GM19025 (cell line): ENCODE measurements at regions not wholly inside any gene's neighbourhood (a gene's known extent, or its start where the extent isn't known, plus 50 kb on each side); places are given as distances from the start of the nearest gene placed in this dataset.
A peak's percentile ranks its signal among the peaks of the same experiment; 100 is the strongest.
"Not testable (repeated sequence)": the region's sequence is repeated elsewhere in the genome, so short reads cannot be mapped to it uniquely, and the experiment has no call there.

Experiments used
- ATAC-seq: cut with Tn5 transposase; IDR thresholded peaks from one replicate; pipeline ENCODE4 v1.9.1; 2021; ENCODE audit warnings: mild to moderate bottlenecking, low read depth, moderate library complexity; ENCODE audit not compliant: unreplicated experiment

DNA sequence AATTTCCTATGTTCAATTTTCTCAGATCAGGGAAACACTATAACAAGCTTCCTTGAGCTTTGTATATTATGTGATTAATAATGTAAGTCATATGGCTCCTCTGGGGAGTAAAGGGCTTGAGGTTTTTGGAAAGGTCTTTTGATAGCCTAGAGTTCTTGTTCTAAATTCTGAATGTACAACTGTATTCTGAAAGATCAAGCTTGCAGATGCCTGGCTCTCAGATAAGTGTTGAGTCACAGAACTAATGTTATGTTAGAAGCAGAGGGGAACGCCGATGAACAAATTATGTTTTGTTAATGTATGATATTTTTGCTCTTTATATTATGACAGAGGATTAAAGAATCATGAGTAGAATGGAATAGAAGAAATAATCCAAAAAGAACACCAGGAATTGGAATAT is 170.1 kb downstream of the RPRM start:
- no peak for ATAC-seq

DNA sequence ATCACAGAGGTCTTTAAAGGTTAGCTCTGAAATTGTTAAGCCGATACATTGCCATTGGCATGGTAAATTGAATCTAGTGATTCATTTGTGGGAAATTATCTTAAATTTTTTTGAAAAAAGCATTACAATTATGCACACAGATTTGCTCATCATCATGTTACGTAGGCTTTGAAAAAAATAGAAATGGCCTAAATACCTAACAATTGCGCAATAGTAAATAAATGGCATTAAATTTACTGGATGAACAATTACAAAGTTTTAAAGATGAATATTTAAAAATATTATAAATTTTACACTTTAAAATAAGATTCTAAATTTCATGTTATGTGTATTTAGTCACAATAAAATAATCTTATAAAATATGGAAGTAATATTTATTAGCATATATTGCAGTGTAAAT is 171.3 kb downstream of the RPRM start:
- ATAC-seq: no peak

DNA sequence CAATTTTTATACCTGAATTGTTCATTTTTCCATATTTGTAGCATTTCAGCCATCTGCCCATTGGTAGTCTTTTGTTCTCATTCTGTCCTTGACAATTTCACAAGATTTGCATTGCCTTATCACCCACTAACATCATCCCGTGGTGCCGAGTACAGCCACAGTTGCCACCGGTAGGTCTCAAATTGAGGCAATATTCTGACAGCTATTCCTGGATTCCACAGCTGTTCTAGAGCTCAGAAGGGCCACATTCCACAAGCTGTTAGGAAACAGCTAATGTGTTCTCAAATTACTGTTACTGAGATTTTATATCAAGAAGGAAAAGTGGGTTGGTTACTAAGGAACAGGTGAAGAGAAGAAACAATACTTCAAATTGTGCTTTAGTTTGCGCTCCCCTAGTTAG is 178.8 kb downstream of the RPRM start:
- ATAC-seq: no peak

DNA sequence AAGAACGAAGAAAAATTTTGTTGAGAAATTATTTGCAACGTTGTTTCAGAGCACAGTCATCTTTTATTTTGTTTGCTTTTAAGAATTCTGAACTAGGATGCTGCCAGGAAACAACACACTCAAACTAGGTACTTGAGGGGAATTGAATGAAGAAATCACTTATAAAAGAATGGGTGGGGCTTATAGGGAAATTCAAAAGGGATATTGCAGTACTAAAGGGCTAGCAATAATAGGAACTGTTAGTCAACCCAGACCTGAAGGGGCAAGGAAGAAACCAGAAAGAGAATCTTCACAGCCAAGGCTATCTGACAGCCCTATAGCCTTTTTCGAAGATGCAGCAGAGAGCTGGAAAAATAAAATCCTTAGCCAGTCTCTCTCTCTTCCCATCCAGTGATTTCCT is 179.3 kb downstream of the RPRM start:
- ATAC-seq: no peak

DNA sequence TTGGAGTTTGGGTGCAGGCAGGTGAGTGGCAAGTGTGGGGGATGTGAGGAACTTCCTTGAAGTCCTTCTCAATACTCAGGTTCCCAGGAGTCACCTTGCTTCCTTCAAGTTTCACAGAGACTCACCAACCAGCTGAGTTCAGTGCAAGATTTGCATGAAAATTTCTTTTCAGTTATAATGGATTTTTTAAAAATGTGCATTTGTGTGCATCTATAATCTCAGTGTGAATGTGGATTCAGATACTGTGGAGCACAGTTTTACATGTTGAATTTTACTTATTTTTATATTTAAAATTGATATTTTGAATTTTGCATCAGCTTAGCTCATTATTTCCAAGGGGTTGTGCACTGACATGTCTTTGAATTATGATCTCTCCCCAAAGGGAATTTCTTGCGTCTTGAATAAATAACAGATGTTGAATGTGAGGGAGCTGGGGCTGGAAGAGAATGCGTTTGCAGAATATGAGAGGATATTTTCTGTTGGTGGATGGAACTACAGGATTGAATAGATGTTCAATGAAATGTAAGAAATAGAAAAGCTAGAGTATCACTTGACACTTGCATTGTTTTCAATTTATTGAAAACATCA is 184.3 kb downstream of the RPRM start:
- no peak for ATAC-seq

DNA sequence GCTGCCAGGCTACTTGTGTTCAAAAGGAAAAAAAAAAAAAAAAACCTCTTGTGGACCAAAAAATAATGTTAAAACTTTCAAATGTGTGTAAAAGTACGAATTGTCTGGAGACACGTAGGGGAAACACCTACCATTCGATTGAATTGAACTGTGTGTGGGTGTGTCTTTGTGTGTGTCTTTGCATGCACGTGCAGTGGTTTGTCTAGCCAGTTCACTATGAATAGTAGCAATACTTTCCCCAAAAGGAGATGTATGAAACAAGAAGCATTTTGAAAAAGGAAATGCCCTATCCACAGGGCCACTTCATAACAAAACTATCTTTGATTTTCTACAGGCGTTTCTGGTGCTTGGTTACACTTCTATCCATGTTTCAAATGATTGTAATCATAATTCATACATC is 186.8 kb downstream of the RPRM start:
- no peak for ATAC-seq

DNA sequence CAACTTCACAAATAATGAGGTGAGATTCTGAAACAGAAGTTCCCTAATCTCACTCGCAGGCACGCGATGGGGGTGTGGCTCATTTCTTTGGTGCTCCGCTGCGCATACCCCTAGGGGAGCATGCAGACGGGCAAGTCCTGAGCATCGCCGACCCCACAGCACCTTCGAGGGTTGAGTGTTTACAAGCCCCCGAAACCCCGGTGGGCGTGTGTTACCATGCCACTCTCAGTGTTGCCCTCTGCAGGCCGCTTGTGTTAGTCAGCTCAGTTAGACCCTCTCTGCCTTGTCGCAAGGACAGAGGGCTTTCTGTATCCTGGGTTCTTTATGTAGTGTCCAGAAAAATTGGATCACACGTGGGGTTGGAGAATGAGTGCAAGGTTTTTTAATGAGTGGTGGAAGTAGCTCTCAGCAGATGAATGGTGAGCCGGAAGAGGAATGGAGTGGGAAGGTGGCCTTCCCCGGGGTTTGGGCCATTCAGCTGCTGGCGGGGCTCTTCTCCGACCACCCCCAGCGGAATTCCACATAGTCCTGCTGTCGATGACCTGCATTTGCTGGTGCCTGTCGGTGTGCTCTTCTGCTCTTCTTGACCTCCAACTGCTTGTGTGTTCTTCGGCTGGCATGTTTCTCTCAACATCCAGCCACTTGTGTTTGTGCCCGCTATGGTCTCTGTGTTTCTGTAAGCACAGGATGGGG is 191.3 kb downstream of the RPRM start:
- ATAC-seq: no peak

DNA sequence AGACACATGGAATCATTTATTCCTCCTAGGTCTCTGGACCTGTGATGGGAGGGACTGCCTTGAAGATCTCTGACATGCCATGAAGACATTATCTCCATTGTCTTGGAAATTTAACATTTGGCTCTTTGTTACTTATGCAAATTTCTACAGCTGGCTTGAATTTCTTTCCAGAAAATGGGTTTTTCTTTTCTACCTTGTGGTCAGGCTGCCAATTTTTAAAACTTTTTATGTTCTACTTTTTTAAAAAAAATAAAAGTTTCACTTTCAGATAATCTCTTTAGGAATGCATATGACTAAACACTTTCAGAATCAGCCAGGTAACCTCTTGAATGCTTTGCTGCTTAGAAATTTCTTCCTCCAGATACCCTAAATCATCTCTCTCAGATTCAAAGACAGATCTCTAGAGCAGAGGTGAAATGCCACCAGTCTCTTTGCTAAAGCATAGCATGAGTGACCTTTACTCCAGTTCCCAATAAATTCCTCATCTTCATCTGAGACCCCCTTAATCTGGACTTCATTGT is 209.6 kb downstream of the RPRM start:
- no peak for ATAC-seq

DNA sequence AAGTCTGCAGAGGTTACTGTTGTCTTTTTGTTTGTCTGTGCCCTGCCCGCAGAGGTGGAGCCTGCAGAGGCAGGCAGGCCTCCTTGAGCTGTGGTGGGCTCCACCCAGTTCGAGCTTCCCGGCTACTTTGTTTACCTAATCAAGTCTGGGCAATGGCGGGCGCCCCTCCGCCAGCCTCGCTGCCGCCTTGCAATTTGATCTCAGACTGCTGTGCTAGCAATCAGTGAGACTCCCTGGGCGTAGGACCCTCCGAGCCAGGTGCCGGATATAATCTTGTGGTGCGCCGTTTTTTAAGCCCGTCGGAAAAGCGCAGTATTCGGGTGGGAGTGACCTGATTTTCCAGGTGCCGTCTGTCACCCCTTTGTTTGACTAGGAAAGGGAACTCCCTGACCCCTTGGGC is 221.7 kb downstream of the RPRM start:
- ATAC-seq: not testable (repeated sequence)

DNA sequence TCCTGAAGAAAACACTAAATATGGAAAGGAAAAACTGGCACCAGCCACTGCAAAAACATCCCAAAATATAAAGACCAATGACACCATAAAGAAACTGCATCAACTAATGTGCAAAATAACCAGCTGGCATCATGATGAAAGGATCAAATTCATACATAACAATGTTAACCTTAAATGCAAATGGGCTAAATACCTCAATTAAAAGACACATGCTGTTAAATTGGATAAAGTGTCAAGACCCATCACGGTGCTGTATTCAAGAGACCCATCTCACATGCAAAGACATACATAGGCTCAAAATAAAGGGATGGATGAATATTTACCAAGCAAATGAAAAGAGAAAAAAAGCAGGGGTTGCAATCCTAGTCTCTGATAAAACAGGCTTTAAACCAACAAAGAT is 231.9 kb downstream of the RPRM start:
- ATAC-seq: not testable (repeated sequence)

DNA sequence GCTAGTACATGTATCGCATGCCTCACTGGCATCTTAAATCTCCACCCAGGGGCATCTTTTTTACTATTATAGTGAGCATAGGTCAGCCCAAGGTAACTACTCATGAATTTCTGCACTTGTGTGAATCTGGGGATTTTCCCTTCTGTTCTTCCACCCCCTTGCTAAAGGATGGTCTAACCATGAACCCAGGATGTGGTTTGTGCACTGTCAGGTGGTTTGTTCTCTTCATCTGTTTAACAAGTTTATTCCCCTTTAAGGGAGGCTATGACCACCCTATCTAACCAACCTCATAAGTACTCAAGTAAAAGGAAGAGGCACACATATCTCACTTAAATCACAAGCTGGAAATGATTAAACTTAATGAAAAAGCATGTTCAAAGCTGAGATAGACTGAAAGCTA is 243.0 kb downstream of the RPRM start:
- peak; percentile 76 for ATAC-seq

DNA sequence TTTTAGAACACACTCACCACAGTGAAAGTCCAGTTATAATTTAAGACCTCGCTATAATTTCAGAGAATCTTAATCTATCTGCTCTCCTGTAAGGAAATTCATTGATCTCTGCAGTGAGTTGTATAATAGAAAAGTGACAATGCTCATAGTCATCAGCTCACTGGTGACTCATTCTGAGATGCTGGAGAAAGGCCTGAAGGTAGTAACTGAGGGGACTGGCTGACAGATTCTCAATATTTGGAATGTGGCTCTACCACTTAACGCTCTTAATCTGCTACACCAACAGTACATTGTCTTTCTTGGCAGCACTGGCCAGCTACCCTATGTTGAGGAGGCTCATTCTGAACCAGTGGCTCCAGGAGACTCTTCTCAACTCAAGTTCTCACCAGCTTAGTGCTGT is 246.1 kb downstream of the RPRM start:
- ATAC-seq: no peak

DNA sequence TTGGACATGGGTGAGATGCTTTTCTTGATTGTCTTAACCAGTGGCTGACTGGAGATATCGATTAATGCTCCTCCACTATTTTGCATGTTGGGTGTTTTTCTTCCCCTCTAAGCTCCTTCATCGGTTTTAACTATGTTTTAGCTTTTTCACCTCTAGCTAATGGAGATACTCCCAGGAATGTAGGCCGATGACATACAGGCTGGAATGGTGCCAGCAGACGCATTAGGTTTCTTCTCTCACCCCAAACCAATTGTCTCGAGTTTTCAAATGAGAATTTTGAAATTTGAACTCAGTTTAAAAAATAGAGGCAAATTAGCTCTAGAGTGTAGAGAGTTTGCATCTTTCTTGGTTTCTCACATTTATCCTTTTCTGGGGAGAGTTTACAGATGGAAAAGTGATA is 247.6 kb downstream of the RPRM start:
- no peak for ATAC-seq

DNA sequence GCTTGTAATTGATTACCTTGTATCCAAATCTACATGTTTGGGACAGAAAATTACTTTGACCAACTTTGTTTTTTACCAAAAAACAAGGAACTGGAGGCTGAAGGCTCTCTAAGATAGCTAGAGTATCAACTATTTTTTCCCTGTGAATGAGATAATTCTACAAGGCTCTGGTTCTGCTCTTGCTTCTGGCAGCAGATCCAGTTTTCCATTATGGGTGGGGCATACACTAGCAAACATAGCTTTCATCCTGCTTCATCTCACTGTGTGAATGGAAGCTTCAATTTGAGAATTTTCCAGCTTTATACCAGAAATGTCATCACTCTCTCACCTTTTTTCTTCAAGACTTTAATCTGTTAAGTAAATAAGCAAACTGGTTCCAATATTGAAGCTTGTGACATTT is 249.7 kb downstream of the RPRM start:
- no peak for ATAC-seq

DNA sequence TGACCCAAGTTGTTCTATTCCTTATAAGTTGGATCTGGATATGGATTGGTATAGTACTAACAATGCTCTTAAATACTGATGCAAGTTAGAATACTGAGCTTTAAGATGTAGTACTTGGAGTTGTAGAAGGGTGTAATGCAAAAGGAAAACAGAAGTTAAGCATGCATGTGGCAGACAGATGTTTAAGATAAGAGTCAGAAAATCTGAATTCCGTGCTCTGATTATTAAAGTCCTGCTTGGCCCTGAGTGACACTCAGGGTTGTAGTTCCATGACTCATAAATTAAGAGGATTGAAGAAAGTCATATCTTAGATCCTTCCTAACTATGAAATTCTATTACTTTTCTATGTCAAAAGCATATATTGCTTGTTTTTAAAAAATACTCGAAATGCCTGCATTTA is 250.6 kb downstream of the RPRM start:
- no peak for ATAC-seq

DNA sequence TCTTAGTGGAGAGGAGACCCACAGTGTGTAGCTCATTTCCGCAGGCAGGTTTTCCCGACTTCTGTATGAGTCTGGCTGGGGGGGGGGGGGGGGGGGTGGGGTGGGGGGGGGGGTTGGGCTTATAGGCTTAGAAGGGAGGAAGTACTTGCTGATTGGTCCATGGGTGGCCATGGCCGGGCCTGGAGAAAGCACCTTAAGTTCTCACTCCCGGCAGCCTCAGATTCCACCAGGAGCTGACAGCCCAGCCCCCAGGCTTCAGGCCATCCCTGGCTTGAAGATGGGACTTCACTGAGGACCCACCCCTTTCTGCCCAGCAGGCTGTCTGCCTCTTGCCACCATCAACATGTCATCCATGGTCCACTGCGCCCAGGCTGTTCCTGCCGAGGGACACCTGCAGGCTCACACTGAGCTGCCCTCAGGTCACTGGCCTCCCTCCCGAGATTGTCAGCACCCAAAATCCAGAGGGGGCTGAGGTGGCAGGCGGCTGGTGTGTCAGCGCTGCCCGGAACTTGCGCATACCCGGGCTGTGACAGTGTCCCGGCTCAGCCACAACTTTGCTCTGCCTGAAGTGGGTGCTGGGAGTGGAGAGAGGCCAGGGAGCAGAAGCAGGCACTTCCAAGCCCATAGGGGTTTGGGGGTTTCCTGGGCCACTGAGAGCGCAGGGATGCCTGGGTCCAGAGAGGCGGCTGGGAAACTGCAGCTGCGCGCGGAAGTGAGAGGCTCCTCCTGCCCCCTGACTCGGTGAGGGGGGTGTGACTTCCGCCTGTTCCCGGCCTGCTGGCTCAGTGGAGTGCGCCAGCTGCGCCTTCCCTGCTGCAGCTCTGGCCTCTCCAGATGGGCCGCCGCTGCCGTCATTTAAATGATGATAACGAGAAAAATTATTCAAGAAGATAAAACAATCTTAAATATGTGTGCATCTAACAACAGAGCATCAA is 256.1 kb downstream of the RPRM start:
- no peak for ATAC-seq

DNA sequence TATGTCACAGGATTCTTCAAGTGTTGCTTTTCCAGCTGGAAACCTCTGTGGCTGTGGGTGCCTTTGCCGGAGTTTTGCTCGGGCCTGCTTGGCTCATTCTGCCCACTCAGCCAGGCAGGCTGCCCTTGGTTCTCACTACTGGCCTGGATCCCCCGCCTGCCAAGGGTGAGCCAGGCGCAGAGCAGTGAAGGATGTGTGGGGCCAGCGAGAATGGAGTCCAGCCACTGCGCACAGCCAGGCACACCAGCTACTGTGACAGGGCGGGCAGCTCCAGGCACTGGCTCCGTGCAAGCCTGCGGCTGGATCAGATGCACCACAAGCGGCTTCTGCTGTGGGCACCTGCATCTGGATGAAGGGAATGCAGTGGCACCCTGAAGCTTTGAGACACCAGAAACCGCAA is 257.1 kb downstream of the RPRM start:
- ATAC-seq: no peak

DNA sequence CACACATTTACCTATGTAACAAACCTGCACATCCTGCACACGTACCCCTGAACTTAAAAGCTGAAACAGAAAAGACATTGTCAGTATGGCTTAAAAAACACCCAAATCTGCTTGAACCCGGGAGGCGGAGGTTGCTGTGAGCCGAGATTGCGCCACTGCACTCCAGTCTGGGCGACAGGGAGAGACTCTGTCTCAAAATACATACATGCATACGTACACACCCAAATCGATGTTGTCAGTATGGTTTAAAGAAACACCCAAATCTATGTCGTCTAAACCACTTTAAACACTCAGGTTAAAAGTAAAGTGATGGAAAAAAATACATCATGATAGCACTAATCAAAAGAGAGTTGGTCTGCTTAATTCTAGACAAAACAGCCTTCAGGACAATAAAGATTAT is 257.5 kb downstream of the RPRM start:
- no peak for ATAC-seq

DNA sequence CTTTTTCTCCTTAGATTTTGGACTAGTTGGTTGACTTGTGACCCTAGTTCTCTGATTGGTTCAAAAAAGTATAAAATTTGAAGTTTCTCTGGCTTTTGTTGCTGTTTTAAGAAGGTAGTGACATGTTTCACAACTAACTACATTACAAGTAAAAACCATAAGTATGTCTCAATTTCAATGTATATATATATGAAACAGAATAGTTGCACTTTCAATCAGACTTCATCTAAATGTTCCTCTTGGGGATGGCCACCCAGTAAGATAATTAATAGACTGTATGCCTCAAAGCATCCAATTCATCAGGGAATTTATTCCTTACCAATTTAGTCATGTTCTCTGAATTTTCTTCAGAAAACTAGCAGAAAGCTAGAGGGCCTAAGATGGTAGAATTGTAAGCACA is 259.7 kb downstream of the RPRM start:
- no peak for ATAC-seq

DNA sequence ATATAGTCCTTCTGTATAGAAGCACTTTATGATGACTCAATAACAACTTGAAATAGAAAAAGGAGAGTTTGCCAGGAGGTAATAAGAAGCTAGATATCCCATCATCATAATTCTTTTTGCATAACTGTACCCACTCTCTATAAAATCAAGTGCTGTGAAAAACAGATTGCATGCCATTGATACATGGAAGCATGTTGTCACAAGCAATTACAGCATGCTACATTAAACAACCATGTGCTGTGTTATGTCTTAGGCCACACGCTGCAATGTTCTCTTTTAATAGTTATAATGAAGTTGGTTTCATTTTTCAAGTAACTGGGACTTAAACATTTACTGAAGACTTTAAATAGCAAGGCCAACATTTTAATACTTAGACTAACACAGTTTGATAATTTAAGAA is 264.2 kb downstream of the RPRM start:
- no peak for ATAC-seq

DNA sequence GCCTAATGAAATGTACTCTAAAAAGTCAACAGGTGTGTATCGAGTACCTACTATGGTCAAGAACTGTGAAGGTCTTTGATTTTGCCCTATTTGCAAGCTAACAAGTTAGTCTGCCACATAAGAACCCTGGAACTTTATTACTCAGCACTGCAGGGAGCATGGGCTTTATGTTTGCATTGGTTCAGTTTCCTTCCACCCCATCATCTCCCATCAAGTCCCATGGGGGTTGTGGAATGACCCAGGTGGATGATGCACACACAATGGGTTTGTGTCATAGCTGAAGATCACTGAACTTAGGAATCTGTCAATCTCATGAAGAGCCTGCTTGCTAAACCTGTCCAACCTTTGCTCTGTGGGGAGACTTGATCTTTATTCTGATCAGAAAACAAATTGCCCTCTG is 265.5 kb downstream of the RPRM start:
- ATAC-seq: no peak
